ENCODE measurements at regions not wholly inside any gene's neighbourhood (a gene's known extent, or its start where the extent isn't known, plus 50 kb on each side); places are given as distances from the start of the nearest gene placed in this dataset.

GRCh38 chr7:42406358-42406757, 169.3 kb upstream of the GLI3 start:
- no peak overlapping the region for H3K23ac ChIP-seq (ENCODE audit: insufficient read length, low read depth, low read length)
- H2AK5ac ChIP-seq (ENCODE audit: insufficient read length, low read length) = no peak overlapping the region
- TF ChIP-seq, protein P1, sequence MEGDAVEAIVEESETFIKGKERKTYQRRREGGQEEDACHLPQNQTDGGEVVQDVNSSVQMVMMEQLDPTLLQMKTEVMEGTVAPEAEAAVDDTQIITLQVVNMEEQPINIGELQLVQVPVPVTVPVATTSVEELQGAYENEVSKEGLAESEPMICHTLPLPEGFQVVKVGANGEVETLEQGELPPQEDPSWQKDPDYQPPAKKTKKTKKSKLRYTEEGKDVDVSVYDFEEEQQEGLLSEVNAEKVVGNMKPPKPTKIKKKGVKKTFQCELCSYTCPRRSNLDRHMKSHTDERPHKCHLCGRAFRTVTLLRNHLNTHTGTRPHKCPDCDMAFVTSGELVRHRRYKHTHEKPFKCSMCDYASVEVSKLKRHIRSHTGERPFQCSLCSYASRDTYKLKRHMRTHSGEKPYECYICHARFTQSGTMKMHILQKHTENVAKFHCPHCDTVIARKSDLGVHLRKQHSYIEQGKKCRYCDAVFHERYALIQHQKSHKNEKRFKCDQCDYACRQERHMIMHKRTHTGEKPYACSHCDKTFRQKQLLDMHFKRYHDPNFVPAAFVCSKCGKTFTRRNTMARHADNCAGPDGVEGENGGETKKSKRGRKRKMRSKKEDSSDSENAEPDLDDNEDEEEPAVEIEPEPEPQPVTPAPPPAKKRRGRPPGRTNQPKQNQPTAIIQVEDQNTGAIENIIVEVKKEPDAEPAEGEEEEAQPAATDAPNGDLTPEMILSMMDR (conservative IDR thresholded peaks at IDR 0.05) = no peak
- no peak overlapping the region for H3K9ac ChIP-seq (ENCODE audit: extremely low read depth, insufficient read length, low read length)
- no peak overlapping the region for H3K27ac Mint-ChIP-seq
- no peaks in the 10 kb centered on the region for H3K23me2 ChIP-seq (ENCODE audit: insufficient read length, low read depth, low read length, poor library complexity, severe bottlenecking)
- H2BK15ac ChIP-seq (ENCODE audit: low read depth, low read length) = no peak overlapping the region
- H3T11ph ChIP-seq (ENCODE audit: low read length) = no peak overlapping the region
- no peaks in the 10 kb centered on the region for H3K27me3 Mint-ChIP-seq (ENCODE audit: low read depth)
- H3K36me3 Mint-ChIP-seq (ENCODE audit: insufficient read depth in 1 of 3, low read depth in 3 of 3) = no peaks in the 10 kb centered on the region
- no peaks in the 10 kb centered on the region for H3K4me1 ChIP-seq (ENCODE audit: insufficient read depth, low read length)
- no peak overlapping the region for H4K91ac ChIP-seq (ENCODE audit: insufficient read length, low read depth, low read length)
- H3K9me3 ChIP-seq (ENCODE audit: control insufficient read depth, low read depth, low read length) = no peaks in the 10 kb centered on the region
- H3K4me1 Mint-ChIP-seq = peaks cover 0 to 8% of the 10 kb centered on the region in 2 experiments
- no peak overlapping the region for H2BK120ac ChIP-seq (ENCODE audit: low read depth, low read length, poor library complexity, severe bottlenecking)
- H3K27me3 ChIP-seq (ENCODE audit: insufficient read depth, low read length) = no peaks in the 10 kb centered on the region
- no peak for DNase-seq
- H4K20me1 ChIP-seq (ENCODE audit: control insufficient read depth, insufficient read depth, insufficient read length) = no peaks in the 10 kb centered on the region
- H3K4ac ChIP-seq (ENCODE audit: low read depth, low read length) = no peak overlapping the region
- H2BK5ac ChIP-seq (ENCODE audit: insufficient read length, low read length) = no peak overlapping the region
- H3K4me2 ChIP-seq (ENCODE audit: insufficient read depth, insufficient read length, low read length) = no peak overlapping the region
- H3K14ac ChIP-seq (ENCODE audit: insufficient read depth, low read length) = no peak overlapping the region
- H4K5ac ChIP-seq (ENCODE audit: insufficient read length, low read depth, low read length) = no peak overlapping the region
- WGBS (ENCODE audit: extremely low coverage, insufficient read length, low lambda C conversion rate) = no CpG with 5 or more reads among the region's 16 CpGs
- H3K9me3 Mint-ChIP-seq = no peaks in the 10 kb centered on the region
- no peaks in the 10 kb centered on the region for H3K79me1 ChIP-seq (ENCODE audit: insufficient read depth, low read depth, low read length, poor library complexity, severe bottlenecking)
- H3K4me3 Mint-ChIP-seq = no peak overlapping the region
- H4K8ac ChIP-seq (replicated peaks; ENCODE audit: insufficient read length, low read depth, low read length) = no peak overlapping the region
- H2AFZ ChIP-seq (ENCODE audit: low read length) = no peak overlapping the region
- no peak overlapping the region for H2BK12ac ChIP-seq (ENCODE audit: insufficient read length, low read depth, low read length)
- no peak overlapping the region for H3K27ac ChIP-seq (ENCODE audit: insufficient read length, low read depth, low read length)
- H3K56ac ChIP-seq (ENCODE audit: insufficient read length, low read depth, low read length) = no peak overlapping the region
- H3K18ac ChIP-seq (ENCODE audit: insufficient read length, low read depth, low read length) = no peak overlapping the region
- H3K79me2 ChIP-seq (ENCODE audit: insufficient read depth, low read length) = no peaks in the 10 kb centered on the region
- H2BK20ac ChIP-seq (ENCODE audit: low read depth, low read length, poor library complexity, severe bottlenecking) = no peak overlapping the region
